WERI-Rb-1 (cell line): ENCODE measurements at regions not wholly inside any gene's neighbourhood (a gene's known extent, or its start where the extent isn't known, plus 50 kb on each side); places are given as distances from the start of the nearest gene placed in this dataset.

ENCODE experiments used
- DNase-seq: peaks from one replicate; pipeline ENCODE4 v3.0.0-alpha.2; 2020
- H3K27ac ChIP-seq: fragments of 250-450 bp; sonication (Bioruptor Pico); 2 replicates; pipeline ENCODE4 v1.5.1; 2020; ENCODE audit warnings: mild to moderate bottlenecking, moderate library complexity
- H3K27me3 ChIP-seq: fragments of 250-450 bp; sonication (Bioruptor Pico); 2 replicates; pipeline ENCODE4 v1.5.1; 2021; ENCODE audit warnings: mild to moderate bottlenecking, low read depth, moderate library complexity; ENCODE audit not compliant: insufficient read depth, severe bottlenecking
- H3K36me3 ChIP-seq: fragments of 250-450 bp; sonication (Bioruptor Pico); 2 replicates; pipeline ENCODE4 v1.5.1; 2020; ENCODE audit warnings: mild to moderate bottlenecking, moderate library complexity
- H3K4me3 ChIP-seq: 2 replicates; pipeline ENCODE4 v1.5.1; 2011; ENCODE audit warnings: low read depth, mild to moderate bottlenecking, control low read depth, low read length
- H3K9me3 ChIP-seq: fragments of 250-450 bp; sonication (Bioruptor Pico); 2 replicates; pipeline ENCODE4 v1.5.1; 2021; ENCODE audit warnings: mild to moderate bottlenecking, moderate library complexity; ENCODE audit not compliant: severe bottlenecking
- CTCF ChIP-seq: IDR thresholded peaks from 2 replicates; pipeline ENCODE4 v1.5.1; 2011; ENCODE audit warnings: low read depth, mild to moderate bottlenecking, control low read depth, inconsistent platforms, low read length

- no peak for TF ChIP-seq CTCF
- DNase-seq = no peak
- Histone ChIP-seq H3K9me3 (no peaks in the 10 kb centered on the region), H3K27me3 (peaks cover 61% of the 10 kb centered on the region), H3K27ac (no peak overlapping the region), H3K36me3 (no peaks in the 10 kb centered on the region), H3K4me3 (no peak overlapping the region)
Observed at GRCh38 chr20:52668626-52669025, 303.5 kb upstream of the TSHZ2 start.

- H3K27me3 ChIP-seq = peaks cover 52% of the 10 kb centered on the region
- H3K9me3 ChIP-seq = no peaks in the 10 kb centered on the region
- H3K27ac ChIP-seq = no peak overlapping the region
- no peak for DNase-seq
- no peak for TF ChIP-seq CTCF
- no peaks in the 10 kb centered on the region for H3K36me3 ChIP-seq
- no peak overlapping the region for H3K4me3 ChIP-seq
Observed at GRCh38 chr20:52667358-52667757, 304.8 kb upstream of the TSHZ2 start.

GRCh38 chr20:52665441-52665840 lies 306.7 kb upstream of the TSHZ2 start:
- TF ChIP-seq CTCF = no peak
- Histone ChIP-seq H3K27ac (no peak overlapping the region), H3K9me3 (no peaks in the 10 kb centered on the region), H3K4me3 (no peak overlapping the region), H3K36me3 (no peaks in the 10 kb centered on the region), H3K27me3 (peaks cover 55% of the 10 kb centered on the region)
- no peak for DNase-seq

GRCh38 chr20:52655395-52655794 lies 316.8 kb upstream of the TSHZ2 start:
- Histone ChIP-seq H3K36me3 (no peaks in the 10 kb centered on the region), H3K9me3 (no peaks in the 10 kb centered on the region), H3K4me3 (no peak overlapping the region), H3K27me3 (peaks cover 77% of the 10 kb centered on the region), H3K27ac (no peak overlapping the region)
- DNase-seq = no peak
- TF ChIP-seq CTCF = no peak

GRCh38 chr20:52654567-52654966 lies 317.6 kb upstream of the TSHZ2 start:
- H3K27me3 ChIP-seq = peaks cover 69% of the 10 kb centered on the region
- TF ChIP-seq CTCF = no peak
- no peak for DNase-seq
- H3K36me3 ChIP-seq = no peaks in the 10 kb centered on the region
- H3K9me3 ChIP-seq = no peaks in the 10 kb centered on the region
- H3K27ac ChIP-seq = no peak overlapping the region
- H3K4me3 ChIP-seq = no peak overlapping the region

- no peak overlapping the region for H3K27ac ChIP-seq
- H3K36me3 ChIP-seq = no peaks in the 10 kb centered on the region
- H3K27me3 ChIP-seq = peaks cover 69% of the 10 kb centered on the region
- no peak for DNase-seq
- no peaks in the 10 kb centered on the region for H3K9me3 ChIP-seq
- TF ChIP-seq CTCF = no peak
- H3K4me3 ChIP-seq = no peak overlapping the region
Observed at GRCh38 chr20:52652271-52652670, 319.9 kb upstream of the TSHZ2 start.
